Keratinocyte (primary cell): ENCODE measurements at regions not wholly inside any gene's neighbourhood (a gene's known extent, or its start where the extent isn't known, plus 50 kb on each side); places are given as distances from the start of the nearest gene placed in this dataset.

Source experiments
- EZH2 ChIP-seq: IDR thresholded peaks from one replicate; pipeline ENCODE4 v1.6.1; 2012; ENCODE audit warnings: inconsistent platforms, mild to moderate bottlenecking, low read length, moderate library complexity
- TF ChIP-seq, protein P1 (sequence below), 3 experiments: IDR thresholded peaks in 1 of 3; conservative IDR thresholded peaks in 1 of 3; optimal IDR thresholded peaks in 1 of 3; 2 replicates in 2 of 3; 3 replicates in 1 of 3; pipeline versions ENCODE3 to v1.5.1; 2011; ENCODE audit warnings: low read length in 3 of 3, mild to moderate bottlenecking in 3 of 3, moderate library complexity in 2 of 3, control low read depth in 1 of 3, inconsistent platforms in 1 of 3; ENCODE audit not compliant: insufficient read depth in 2 of 3; ENCODE audit errors: extremely low read depth in 1 of 3

DNA sequence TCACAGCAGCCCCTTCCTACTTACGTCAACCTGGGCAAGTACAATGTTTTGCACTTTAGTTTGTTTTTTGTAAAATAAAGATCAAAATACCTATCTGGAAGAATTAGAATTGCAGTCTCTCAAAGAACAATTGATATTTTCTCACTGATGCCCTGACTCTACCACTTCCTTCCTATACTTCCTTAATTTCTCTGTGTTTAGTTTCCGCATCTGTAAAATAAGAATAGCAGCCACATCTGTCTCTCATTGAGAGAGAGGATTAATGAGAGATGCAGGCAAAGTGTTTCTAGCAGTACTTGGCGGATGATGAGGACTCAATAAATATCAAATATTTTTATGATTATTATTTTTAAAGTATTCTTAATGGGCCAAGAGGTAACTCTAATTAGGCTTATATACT is 122.6 kb upstream of the PIEZO2 start:
- TF ChIP-seq, protein P1, sequence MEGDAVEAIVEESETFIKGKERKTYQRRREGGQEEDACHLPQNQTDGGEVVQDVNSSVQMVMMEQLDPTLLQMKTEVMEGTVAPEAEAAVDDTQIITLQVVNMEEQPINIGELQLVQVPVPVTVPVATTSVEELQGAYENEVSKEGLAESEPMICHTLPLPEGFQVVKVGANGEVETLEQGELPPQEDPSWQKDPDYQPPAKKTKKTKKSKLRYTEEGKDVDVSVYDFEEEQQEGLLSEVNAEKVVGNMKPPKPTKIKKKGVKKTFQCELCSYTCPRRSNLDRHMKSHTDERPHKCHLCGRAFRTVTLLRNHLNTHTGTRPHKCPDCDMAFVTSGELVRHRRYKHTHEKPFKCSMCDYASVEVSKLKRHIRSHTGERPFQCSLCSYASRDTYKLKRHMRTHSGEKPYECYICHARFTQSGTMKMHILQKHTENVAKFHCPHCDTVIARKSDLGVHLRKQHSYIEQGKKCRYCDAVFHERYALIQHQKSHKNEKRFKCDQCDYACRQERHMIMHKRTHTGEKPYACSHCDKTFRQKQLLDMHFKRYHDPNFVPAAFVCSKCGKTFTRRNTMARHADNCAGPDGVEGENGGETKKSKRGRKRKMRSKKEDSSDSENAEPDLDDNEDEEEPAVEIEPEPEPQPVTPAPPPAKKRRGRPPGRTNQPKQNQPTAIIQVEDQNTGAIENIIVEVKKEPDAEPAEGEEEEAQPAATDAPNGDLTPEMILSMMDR (optimal IDR thresholded peaks at IDR 0.05 in 1 of 3, IDR thresholded peaks at IDR 0.05 in 1 of 3, conservative IDR thresholded peaks at IDR 0.05 in 1 of 3; ENCODE audit: extremely low read depth in 1 of 3, insufficient read depth in 2 of 3, low read length in 3 of 3): no peak
- TF ChIP-seq EZH2: no peak
